GM23248 (cell line): ENCODE measurements at regions not wholly inside any gene's neighbourhood (a gene's known extent, or its start where the extent isn't known, plus 50 kb on each side); places are given as distances from the start of the nearest gene placed in this dataset.

Experiments used
- EZH2 ChIP-seq: fragments of 200-600 bp; sonication (generic); IDR thresholded peaks from 2 replicates; pipeline ENCODE4 v1.6.1; 2018; ENCODE audit warnings: antibody characterized with exemption, mild to moderate bottlenecking; ENCODE audit not compliant: insufficient read depth, poor library complexity, severe bottlenecking
- EZH2phosphoT487 ChIP-seq: fragments of 200-600 bp; sonication (generic); IDR thresholded peaks from 2 replicates; pipeline ENCODE4 v1.6.1; 2018; ENCODE audit warnings: antibody characterized with exemption, moderate library complexity, mild to moderate bottlenecking, low read depth; ENCODE audit not compliant: insufficient read depth

DNA sequence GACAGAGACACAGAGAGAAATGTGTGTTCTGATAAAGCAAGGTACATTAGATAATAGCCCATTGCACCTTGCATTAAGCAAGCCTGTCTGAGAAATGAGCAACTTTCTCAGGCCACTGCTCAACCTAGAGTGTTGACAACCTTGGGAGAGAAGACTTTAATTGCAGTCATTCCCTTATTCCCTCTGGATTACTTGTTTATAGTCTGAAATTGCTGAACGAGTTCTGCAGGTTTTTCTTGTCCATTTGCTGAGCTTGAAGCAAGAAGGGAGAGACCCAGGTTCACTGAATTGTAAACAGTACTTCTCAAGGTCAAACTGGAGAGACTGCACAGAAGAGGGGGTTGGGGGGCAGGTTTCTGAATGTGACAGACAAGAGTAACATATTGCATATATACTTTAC lies 159.4 kb upstream of the PLEKHG7 start:
- no peak for TF ChIP-seq EZH2phosphoT487
- no peak for TF ChIP-seq EZH2
